ENCODE measurements at regions not wholly inside any gene's neighbourhood (a gene's known extent, or its start where the extent isn't known, plus 50 kb on each side); places are given as distances from the start of the nearest gene placed in this dataset.
"Not testable (repeated sequence)": the region's sequence is repeated elsewhere in the genome, so short reads cannot be mapped to it uniquely, and the experiment has no call there.

GRCh38 chr6:134791243-134791843, 158.6 kb downstream of the ALDH8A1 start:
- DNase-seq (ENCODE audit: low read depth in 2 of 2), result not testable (repeated sequence)

- peak in 1 of 2 donors; percentile 4 for DNase-seq (ENCODE audit: low read depth in 2 of 2)
Measured at GRCh38 chr6:134787261-134787877, 162.5 kb downstream of the ALDH8A1 start.

- no peak for DNase-seq (ENCODE audit: low read depth in 2 of 2)
Measured at GRCh38 chr6:134784336-134784735, 165.6 kb downstream of the ALDH8A1 start.

GRCh38 chr6:134778431-134778830, 171.5 kb downstream of the ALDH8A1 start:
- DNase-seq (ENCODE audit: low read depth in 2 of 2), result no peak

GRCh38 chr6:134774201-134774638, 175.7 kb downstream of the ALDH8A1 start:
- peak in 1 of 2 donors; percentile 21 for DNase-seq (ENCODE audit: low read depth in 2 of 2)

GRCh38 chr6:134772671-134773360, 177.1 kb downstream of the ALDH8A1 start:
- no peak for DNase-seq (ENCODE audit: low read depth in 2 of 2)

- DNase-seq (ENCODE audit: low read depth in 2 of 2), result no peak
Measured at GRCh38 chr6:134768931-134769330, 181.0 kb downstream of the ALDH8A1 start.

GRCh38 chr6:134766497-134766896, 183.4 kb downstream of the ALDH8A1 start:
- no peak for DNase-seq (ENCODE audit: low read depth in 2 of 2)

- DNase-seq (ENCODE audit: low read depth in 2 of 2), result no peak
Measured at GRCh38 chr6:134764741-134765140, 185.2 kb downstream of the ALDH8A1 start.

- not testable (repeated sequence) for DNase-seq (ENCODE audit: low read depth in 2 of 2)
Measured at GRCh38 chr6:134763575-134763974, 186.3 kb downstream of the ALDH8A1 start.

GRCh38 chr6:134758621-134759020, 191.3 kb downstream of the ALDH8A1 start:
- DNase-seq (ENCODE audit: low read depth in 2 of 2), result peak in 1 of 2 donors; percentile 10

- DNase-seq (ENCODE audit: low read depth in 2 of 2), result no peak
Measured at GRCh38 chr6:134757911-134758361, 192.0 kb downstream of the ALDH8A1 start.

- no peak for DNase-seq (ENCODE audit: low read depth in 2 of 2)
Measured at GRCh38 chr6:134756374-134757025, 193.4 kb downstream of the ALDH8A1 start.

GRCh38 chr6:134754013-134754690, 195.7 kb downstream of the ALDH8A1 start:
- no peak for DNase-seq (ENCODE audit: low read depth in 2 of 2)

GRCh38 chr6:134753001-134753400, 196.9 kb downstream of the ALDH8A1 start:
- peak in 1 of 2 donors; percentile 29 for DNase-seq (ENCODE audit: low read depth in 2 of 2)

GRCh38 chr6:134752445-134752844, 197.5 kb downstream of the ALDH8A1 start:
- DNase-seq (ENCODE audit: low read depth in 2 of 2), result no peak

- DNase-seq (ENCODE audit: low read depth in 2 of 2), result no peak
Measured at GRCh38 chr6:134750669-134751068, 199.2 kb downstream of the ALDH8A1 start.

- no peak for DNase-seq (ENCODE audit: low read depth in 2 of 2)
Measured at GRCh38 chr6:134748484-134748883, 201.4 kb downstream of the ALDH8A1 start.

GRCh38 chr6:134747197-134747596, 202.7 kb downstream of the ALDH8A1 start:
- not testable (repeated sequence) for DNase-seq (ENCODE audit: low read depth in 2 of 2)

GRCh38 chr6:134746140-134746539, 203.8 kb downstream of the ALDH8A1 start:
- DNase-seq (ENCODE audit: low read depth in 2 of 2), result no peak

- DNase-seq (ENCODE audit: low read depth in 2 of 2), result not testable (repeated sequence)
Measured at GRCh38 chr6:134745192-134745591, 204.7 kb downstream of the ALDH8A1 start.
